A204.1 (cell line): ENCODE measurements at regions not wholly inside any gene's neighbourhood (a gene's known extent, or its start where the extent isn't known, plus 50 kb on each side); places are given as distances from the start of the nearest gene placed in this dataset.

ENCODE experiments used
- FAIRE-seq: peaks from 2 replicates; lab custom pipeline; 2012; peaks lifted over from hg19 to GRCh38; lab: Jason Lieb, UNC

DNA sequence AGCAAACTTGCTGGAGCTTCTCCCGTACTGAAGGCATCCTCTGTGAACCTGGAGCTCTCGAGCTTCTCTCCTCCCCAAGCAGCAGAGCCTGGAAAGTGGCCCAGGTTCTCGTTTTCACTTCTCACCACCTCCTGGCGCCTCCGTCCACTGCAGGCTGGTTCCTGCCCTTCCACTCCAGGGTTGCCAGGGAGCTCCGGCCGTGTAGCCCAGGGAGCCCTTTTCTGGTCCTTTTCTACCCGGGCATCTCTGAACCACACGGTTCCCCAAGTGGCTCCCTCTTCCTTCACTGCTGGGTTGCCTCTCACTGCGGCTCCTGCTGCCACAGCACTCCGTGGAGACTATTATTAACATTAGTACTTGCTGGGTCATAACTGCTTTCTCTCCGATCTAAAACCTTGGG is 208.6 kb upstream of the PPP2R2D start:
- no peak for FAIRE-seq

DNA sequence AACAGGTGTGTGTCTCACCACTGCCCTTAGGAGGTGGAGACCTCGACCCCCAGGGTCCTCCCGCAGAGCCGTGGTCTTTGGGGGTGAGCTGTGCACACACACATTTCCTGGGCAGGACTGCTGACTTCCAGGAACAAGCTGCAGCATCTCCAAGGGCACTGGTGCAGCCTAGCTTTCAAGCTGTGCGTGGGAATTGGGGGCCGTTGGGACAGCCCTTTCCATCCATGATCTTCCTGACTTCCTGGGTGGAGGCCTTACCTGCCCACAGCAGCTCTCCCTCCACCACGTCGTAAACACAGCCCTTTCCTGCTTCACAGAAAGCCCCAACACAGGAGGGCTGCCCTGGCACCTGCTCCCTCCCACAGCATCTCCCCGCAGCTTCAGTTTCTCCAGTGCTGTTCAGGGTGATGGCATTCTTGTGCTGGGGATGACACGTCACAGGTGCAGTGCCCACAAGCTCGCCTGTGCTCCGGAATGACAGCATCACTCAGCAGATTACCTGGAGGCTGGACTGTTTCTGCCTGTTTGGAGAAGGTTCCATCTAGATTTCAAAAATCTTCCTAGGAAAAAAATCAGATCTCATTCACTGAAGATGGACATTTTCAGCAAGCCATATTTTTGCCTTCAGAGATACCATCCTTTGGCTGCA is 208.0 kb upstream of the PPP2R2D start:
- no peak for FAIRE-seq

DNA sequence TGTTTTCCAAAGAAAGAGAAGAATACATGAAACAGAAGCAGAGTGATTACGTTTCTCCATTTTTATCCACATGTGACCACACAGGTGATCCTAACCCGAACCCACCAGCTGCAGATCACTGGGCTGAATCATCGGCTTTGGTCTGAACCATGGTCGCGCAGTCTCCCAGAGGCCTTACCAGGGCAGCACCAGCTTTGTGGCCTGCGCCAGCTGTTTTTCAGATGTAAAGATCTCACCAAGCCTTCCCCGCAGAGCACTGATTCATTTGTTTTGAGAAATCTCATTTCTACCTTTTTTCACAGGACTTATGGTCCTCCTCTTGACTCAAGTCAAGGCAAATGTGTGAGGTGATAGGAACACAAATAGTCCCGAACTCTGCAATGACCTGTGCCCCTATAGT is 207.0 kb upstream of the PPP2R2D start:
- no peak for FAIRE-seq

DNA sequence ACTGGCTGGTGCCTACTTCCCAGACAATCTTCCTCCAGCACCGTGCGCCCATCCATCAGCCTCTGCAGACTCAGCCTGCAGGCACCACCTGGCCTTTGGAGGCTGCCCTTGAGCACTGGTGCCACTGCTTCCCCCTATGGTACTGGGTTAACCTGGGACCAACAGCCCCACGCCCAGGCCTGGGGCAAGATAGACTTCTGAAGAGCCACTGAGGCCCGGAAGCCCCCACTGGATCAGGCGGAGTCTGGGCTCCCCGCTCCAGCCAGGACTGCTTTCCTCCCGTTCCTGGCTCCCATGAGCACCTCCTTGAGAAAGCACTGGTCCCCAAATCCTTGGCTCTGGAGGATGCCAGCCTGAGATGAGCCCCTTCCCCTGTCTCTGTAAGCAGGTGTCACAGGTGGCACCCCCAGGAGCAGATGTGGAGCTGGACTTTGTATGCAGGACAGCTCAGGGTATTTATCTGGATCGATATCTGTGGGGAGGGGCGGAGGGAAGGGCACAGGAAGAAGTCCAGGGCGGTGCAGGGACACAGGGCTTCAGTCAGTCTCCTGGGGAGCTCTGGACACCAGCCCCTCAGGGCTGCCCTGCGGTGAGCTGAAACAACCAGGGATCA is 206.5 kb upstream of the PPP2R2D start:
- FAIRE-seq, result no peak

DNA sequence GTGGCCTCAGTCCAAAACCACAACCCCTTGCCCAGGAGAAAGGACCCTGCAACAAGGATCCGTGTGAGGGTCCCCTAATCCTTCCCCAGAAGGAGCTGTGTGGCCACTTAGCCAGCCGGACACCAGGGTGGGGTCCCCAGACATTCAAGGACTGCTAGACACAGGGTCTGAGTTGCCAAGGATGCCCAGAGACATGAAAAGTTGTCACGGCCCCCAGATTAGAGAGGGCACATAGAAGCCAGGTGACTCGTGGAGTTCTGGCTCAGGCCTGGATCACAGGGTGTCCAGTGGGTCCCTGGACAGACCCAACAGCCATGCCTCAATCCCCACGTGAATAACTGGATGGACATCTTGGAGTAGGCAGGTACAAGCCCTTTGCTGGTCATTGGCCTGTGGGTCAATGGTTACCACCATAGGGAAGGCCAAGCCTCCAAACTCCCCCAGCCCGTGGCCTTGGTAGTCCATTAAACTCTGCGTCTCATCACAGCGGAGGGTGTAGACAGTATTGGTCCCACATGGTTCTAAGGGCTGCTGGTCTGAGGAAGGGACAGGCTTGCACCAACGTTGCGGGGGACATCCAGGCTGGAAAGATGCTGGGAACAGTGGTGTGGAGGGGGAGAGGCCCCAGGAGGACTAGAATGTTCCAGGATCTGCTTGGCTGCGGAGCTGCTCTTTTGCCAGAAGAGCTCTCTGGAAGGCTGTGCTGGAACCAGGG is 205.9 kb upstream of the PPP2R2D start:
- FAIRE-seq, result no peak

DNA sequence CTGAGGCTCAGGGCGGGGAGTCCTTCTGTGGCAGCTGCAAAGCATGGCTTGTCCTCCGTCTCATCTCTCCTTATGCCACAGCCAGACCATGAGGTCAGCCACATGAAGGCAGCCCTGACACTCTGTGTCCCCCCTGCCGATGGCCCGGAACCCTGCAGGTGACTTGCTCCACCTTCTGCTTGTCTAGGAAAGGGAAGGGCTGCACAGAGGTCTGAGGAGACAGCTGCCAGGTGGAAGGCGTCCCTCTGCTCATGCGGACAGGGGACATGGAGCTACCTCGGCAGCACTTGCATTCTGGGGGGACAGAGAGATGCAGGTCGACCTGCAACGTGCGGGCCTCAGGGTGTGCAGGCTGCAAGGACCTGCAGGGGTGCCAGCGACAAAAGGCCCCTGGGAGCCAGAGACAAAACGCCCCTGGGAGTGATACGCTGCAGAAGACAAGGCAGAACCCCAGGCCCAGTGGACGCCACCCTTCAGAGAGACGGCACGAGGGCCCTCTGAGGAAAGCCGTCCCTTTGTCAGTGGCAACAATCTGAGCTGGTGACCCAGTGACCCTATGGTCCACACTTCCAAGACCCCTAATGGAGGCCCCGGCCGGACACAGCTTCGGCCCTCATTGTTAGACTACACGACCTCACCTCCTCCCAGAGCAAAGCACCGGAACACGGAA is 205.2 kb upstream of the PPP2R2D start:
- no peak for FAIRE-seq

DNA sequence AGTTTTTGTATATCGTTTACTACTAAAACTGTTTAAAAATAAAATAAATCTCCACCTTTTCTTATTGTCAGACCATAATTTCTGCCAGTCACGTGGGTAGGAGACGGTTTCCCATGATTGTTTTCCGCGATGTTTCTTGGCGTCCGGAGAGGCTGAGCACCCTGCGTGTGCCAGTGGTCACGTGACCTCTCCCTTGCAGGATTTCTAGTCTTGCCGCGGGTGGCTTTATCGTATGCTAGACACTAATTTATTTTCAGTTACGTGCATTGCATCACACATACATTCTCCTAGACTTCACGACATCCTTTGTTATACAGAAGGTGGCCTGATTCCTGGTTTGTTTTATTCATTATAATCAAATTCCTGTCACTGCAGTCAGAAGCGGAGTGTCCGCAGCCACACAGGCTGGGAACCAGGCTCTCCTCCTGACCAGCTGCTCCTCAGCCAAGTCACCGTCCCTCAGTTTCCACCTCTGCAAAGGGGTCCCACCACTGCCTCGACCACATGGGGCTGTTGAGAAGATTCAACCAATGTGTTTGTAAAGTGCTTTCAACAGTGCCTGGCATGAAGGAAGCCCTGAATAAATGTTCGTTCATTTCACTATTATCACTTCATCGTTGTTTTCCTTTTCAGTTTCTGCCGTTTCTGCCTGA is 203.2 kb upstream of the PPP2R2D start:
- FAIRE-seq, result no peak

DNA sequence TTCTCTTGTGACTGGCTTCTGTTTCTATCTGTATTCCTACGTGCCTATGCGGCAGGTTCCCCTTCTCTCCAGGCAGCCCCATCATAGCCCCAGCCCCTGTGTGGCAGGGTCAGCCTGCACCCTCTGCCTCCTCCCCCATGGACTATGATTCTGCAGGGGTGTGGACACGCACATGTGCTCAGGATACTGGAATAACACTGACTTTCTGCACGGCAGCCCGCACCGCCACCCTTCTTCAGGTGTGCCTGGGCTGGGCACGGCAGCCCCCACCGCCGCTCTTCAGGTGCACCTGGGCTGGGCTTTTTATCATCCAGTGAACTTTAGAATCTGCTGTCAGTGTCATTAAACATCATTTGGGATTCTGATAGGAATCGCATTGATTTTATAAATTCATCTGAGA is 202.6 kb upstream of the PPP2R2D start:
- FAIRE-seq, result no peak

DNA sequence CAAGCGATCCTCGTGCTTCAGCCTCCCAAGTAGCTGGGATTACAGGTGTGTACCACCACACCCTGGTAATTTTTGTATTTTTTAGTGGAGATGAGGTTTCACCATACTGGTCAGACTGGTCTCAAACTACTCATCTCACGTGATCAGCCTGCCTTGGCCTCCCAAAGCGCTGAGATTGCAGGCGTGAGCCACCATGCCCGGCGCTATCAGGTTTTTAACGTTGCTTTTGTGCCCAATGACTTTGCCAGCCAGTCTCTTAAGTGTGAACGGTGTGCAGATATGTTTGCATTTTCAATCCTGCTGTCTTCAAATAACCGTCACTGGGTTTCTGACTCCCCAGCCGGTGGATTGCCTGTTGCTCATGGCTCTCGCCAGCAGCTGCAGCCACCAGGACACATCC is 201.8 kb upstream of the PPP2R2D start:
- no peak for FAIRE-seq

DNA sequence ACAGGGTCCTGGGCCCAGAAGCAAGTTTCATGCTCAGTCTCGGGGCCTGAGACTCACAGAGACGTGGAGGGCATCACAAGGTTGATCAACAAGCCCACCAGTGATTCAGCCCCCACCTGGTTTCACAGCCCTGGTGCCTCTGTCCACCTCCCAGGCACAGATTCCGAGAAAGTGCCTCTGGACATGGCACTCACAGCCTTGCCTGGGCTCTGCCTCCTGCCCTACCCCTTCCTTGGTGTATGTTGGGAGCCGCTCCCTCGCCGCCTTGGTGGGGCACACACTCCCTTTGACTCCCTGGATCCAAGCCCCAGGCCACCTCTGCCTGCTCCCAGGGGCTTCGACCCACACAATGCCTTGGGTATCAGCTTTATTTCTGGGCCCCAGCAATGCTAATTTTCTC is 200.8 kb upstream of the PPP2R2D start:
- no peak for FAIRE-seq

DNA sequence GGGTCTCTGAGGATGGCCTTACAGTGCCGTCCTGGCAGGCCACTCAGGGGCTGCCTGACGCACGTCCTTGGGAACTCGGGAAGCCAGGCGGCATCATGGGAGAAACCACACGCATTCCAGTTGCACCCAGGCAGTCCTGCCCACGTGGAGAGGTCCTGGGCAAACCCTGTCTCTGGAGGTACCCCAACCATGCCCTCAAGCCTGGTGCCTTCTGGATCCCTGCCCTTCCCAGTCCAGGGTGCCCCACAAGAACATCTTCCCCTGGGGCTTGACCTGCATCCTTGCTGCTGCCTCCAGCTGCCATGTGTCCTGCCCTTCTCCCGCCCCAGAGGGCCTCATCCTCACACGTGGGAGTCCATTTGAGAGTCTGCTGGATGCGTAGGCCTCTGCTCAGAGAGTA is 200.3 kb upstream of the PPP2R2D start:
- no peak for FAIRE-seq

DNA sequence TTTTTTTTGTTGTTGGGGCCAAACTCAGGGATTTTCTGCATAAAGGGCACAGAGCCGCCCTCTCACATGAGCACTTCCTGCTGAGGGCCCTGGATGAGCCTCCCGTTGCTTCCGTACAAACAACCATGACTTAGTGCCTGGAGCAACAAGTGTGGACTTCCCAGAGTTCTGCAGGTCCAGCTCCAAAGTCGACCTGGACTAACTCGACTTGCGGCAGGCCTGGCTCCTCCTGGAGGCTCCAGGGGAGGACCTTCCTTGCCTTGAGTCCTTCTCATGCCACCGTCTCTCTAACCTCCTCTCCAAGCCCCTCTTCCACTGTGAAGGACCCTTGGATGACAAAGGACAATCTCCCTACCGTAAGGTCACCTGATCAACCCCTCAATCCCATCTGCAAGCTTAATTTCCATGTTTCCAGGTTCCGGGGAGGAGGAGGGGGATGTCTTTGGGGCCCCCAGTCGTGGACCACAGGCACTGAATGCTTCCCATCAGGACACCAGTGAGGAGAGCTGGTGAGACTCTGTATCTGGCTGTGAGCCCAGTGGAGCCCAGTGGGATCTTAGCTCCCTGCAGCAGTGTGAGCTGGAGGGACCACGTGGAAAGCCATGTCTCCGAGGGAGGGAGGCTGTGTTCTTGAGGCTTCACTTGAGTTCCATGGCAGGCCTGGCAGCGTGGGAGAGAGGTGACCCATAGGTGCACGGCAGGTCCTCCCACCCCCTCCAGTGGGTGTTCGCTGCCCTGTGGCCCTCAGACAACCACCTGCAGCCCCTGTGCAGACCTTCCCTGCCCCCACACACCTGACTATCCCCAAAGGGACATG is 199.5 kb upstream of the PPP2R2D start:
- FAIRE-seq, result no peak

DNA sequence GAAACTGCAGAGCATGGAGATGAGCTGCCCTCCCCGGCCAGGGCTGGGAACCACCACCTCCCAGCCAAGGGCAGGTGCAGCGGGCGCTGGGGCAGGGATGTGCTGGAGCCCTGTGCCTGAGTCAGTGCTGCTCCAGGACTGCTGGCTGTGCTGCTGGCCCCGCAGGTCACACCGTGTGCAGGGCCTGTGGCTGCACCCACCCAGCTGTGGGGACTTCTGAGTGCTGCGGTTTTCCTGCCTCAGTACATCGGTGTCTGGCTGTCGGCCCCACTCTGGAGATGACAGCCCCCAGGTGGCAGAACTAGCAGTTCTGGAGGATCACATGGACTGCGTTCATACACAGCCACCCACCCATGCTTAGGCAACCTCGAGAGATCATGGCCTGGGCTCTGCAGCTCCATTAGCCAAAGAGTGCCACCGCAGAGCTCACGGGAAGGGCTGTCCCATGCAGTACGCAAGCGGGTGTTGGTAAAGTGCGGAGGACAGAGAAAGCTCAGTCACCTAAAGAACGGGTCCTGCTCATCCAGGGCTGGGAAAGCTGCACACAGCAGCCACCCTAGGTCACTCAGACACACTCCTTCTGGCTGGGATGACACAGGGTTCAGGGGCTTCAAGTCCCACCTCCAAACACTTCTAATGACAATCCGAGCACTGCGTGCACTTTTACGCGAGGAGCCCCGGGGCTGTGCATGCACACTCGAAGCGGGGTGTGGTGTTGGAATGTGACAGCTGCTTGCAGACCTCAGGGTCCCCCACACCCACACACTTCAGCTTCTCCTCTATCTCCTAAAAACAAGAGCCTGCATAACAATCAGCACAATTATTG is 198.1 kb upstream of the PPP2R2D start:
- FAIRE-seq, result no peak

DNA sequence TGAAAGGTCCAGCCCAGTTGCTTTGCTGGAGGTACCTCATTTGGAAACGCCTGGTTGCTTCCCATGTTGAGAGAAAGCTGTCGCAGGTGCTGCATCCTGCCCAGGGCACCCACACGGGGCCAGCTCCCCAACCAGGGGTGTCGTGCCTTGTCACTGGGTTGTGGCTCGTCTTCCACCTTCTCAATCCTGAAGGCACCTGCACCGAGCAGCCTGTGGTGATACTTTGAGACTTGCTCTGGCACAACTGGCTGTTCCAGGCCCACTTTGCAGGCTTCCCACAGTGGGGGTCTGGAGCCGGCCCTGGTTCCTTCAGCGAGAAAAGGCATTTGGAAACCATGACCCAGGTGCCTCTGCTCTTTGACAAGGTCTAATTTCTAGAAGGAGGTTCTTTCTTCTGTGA is 197.3 kb upstream of the PPP2R2D start:
- no peak for FAIRE-seq

DNA sequence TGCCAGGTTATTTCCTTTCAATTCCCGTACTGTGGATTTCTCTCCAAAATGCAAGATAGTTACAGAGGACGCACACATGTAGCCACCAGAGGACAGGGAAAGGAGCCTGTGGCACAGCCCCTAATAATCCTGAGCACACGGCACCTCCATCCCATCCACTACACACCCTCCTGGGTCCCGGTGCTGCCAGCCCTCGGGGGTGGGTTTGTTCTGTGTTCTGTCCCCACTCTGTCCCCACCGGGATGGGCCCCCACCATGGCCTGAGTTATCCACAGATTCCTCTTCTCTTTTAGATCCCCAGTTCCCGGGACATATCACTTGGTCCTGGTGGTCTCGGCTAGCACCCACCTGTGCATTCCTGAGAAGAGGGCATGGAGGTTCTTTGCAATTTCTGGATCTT is 196.9 kb upstream of the PPP2R2D start:
- FAIRE-seq, result no peak

DNA sequence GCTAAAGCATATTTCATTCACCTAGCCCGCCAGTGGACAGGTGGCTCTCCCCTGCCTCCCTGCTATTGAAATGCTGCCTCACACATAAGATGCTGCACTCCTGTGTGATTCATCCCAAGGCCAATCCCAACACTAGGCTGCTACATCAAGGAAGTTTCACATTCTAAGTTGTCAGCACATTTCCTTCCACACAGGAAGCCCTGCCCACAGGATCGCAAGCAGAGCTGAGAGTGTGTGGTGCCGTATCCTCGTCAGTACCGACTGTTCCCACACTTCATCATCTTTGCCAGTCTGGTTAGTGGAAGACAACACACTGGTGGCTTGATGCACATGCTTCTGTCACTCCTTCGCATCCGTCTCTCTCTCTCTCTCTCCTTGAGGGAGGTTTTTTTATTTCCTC is 194.3 kb upstream of the PPP2R2D start:
- FAIRE-seq, result no peak

DNA sequence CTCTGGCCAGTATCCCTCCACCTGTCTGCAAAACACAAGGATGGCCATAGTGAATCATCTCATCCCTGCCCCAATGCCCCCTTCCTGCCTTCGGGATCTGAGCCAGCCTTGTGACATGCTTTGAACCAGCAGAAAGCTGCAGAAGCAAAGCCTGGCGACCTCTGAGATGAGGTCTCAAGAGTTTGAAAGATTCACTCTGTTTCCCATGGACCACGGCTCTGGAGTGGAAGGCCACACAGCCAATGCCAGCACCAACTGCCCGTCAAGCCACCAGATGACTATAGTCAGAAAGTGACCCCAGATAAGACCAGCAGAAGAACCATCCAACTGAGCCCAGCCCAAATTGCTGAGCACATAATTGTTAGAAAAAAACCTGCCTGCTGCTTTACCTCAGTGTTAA is 193.9 kb upstream of the PPP2R2D start:
- FAIRE-seq, result no peak

DNA sequence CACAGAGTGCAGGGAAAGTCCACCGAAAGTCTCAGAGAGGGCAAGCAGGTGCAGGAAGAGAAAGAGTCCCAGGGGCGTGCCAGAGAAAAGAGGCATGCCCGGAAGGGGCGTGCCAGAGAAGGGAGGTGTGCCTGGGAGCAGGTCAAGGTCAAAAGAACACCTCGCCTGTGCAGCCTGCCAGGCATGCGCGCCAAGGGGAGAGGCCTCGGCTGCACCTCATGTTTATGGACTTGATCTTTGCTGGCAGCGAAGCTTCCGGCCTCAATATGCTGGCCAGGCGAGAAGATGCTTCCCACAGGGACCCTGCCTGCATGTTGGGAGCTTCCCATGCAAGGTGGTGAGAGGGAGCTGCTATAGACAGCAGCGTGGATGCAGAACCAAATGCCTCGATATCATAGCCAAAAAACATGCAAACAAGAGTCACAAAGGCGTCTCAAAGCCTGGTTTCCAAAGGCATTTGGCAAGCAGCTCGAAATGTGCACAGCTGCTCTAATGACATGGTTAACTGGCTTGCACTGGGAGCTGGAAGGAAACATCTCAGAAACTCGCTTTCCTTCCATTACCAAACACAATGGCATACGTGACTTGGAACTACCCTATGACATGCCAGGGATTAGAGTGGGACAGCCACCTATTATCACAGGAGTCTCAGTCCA is 192.5 kb upstream of the PPP2R2D start:
- no peak for FAIRE-seq

DNA sequence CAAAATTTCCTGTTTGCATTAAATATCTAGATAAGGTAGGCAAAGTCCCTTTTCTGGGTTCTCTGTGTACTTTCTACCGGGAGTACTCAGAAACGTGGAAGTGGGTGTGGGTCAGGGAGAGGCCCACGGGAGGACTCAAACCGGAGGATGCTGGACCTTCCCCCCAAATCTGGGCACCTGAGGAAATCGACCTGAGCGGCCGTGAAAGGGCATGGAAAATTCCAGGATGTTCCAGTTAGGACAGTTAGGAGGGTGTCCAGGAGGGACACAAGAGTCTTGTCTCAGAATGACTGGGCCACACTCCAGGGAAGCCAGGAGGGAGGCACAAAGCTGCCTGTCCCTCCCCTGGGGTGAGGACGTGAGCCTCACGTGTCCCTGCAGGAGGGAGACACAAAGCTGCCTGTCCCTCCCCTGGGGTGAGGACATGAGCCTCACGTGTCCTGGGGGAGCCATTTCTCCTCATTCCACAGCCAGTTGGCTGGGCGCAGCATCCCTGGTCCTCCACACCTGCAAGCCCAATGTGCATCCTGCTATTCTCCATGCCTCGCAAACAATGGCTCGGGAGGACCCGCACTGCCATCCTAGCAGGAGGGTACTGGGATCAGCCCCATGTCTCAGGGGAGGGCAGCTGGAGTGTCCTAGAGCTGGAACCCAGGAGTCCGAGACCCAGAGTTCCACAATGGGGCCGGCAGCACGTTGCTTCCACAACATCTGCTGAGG is 190.5 kb upstream of the PPP2R2D start:
- FAIRE-seq, result no peak

DNA sequence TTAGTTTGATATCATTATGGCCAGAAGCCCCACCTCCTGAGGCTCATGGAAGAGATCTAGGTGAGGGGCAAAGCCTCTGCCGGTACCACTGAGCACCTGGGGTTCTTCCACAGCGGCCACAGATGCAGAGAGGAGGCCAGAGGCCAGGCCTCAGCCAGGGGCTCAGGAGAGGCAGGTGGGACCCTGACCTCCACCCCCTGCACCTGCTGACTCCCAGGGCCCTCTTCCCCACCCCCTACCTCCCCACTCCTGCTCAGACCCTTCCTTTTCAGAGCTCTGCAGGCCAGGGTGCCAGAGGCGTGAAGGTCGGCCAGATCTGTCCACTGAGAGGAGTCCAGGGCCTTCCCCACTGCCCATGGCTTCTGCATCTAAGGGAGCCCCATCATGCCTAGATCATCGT is 178.7 kb upstream of the PPP2R2D start:
- no peak for FAIRE-seq
